Renal cortical epithelial cell (primary cell): ENCODE measurements at regions not wholly inside any gene's neighbourhood (a gene's known extent, or its start where the extent isn't known, plus 50 kb on each side); places are given as distances from the start of the nearest gene placed in this dataset.
"Not testable (repeated sequence)": the region's sequence is repeated elsewhere in the genome, so short reads cannot be mapped to it uniquely, and the experiment has no call there.

Experiments used
- DNase-seq: peaks from one replicate; pipeline ENCODE4 v3.0.0-alpha.2; 2011; ENCODE audit warnings: low read depth

- DNase-seq = no peak
These were observed 379.0 kb upstream of the GOT2 start for GRCh38 chr16:59113004-59113670.

DNA sequence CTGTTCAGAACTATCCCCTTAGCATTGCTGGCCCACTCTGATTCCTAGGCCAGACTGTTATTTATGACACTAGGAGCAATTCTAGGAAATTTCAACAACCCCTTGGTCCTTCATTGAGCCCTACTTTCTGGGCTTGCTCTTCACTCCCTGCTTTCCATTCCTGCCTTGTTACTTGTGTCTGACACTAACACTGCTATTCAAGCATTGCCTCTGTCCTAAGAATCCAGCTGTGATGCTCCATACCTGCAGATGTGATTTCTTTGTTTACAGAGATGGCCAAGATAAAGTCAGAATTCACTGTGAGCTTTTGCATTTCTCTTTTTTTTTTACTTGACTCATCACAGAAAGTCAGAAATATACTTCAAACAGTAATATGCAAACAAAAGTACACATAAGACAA lies 377.2 kb upstream of the GOT2 start:
- DNase-seq = no peak

DNA sequence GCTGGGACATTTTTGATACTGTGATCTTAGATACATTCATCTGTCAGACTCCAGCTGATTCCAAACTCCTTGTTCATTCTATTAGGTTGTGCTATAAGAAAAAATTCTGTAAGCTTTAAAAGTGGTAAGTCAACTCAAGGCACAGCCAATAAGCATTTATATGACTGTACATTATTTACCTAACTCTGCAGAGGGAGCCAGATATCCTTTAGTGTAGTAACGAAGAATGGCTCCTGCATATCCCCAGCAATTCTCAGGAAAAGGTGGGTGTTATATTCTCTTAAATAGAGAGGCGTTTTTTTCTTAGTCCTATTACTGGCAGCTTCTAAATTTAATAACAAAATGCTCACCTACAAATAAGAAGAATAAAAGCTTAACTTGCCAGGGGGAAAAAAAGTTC lies 374.3 kb upstream of the GOT2 start:
- no peak for DNase-seq

DNA sequence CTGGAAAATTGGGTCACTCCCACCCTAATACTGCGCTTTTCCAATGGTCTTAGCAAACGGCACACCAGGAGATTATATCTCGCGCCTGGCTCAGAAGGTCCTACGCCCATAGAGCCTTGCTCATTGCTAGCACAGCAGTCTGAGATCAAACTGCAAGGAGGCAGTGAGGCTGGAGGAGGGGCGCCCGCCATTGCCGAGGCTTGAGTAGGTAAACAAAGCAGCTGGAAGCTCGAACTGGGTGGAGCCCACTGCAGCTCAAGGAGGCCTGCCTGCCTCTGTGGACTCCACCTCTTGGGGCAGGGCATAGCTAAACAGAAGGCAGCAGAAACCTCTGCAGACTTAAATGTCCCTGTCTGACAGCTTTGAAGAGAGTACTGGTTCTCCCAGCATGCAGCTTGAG lies 362.6 kb upstream of the GOT2 start:
- not testable (repeated sequence) for DNase-seq

DNA sequence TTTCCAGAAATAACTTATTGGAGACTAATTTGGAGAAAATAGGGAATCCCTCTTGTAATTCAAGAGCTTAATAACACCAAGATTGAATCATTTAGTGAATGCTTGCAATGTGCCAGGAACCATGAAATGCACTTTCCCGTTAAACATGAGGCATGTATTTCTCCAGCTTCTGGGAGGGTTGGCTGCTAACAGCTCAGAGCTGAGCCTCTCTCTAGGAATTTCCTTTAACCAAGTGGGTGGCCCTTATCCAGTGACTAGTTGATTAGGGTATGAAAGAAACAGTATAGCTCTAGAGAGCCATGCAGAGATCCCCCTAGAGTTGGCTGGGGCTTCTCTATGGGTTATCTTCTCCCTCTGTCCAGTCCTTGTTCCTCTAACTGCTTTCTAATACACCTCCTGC lies 356.4 kb upstream of the GOT2 start:
- peak; percentile 38 for DNase-seq

DNA sequence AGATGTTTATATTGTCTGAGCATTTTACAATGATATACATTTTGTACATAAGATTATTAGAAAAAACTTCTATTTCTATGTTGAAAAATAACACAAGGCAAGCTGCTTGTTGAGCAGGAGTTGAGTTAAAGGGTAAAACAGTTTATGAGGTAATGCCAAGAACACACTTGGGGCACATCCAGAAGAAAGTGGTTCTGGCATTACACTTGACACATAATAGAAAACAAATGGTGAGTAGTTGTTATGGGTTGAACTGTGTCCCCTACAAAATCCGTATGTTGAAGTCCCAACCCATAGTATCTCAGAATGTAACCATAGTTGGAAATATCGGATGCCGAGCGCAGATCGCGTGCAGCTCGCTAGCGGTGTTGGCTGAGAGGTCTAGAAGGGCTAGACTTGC lies 354.3 kb upstream of the GOT2 start:
- DNase-seq = no peak

DNA sequence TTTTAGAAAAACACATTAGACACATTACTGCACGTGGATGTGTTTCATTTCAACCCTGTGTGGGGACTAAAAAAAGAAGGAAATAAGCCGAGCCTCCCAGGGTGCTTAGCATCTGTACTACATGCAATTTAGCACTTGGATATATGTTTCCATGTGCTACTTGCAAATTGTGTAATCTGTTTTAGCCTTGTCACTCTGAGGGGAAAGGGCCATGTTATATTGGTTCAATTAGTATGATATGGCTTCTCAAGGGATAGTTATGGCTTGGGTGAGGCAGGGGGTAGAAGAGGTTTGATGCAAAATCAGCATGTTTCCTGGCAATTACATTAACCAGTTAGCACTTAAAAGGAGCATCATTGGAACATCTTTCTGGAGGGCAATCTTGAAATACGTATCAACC lies 353.5 kb upstream of the GOT2 start:
- DNase-seq = no peak

DNA sequence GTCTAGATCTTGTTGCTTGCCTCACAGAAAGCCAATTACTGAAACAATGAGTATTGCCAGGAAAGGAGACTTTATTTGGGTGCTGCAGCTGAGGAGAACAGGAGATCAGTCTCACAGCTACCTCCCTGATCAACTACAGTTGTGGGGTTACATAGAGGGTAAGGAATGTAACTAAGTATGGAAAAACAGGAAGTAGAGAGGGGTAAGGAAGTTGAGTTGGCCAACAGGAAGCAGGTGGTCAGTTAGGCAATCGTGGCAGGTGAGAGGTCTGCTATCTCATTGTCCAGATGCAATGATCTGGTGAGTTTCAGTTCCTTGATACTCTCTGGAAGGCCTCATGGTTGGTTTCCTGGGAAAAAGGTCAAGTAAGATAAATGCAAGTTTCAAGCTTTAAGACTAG lies 333.1 kb upstream of the GOT2 start:
- DNase-seq = peak; percentile 73

- DNase-seq = peak; percentile 83
These were observed 326.1 kb upstream of the GOT2 start for GRCh38 chr16:59060207-59060606.

GRCh38 chr16:59058250-59058649 lies 324.1 kb upstream of the GOT2 start:
- no peak for DNase-seq

- peak; percentile 72 for DNase-seq
These were observed 319.8 kb upstream of the GOT2 start for GRCh38 chr16:59053911-59054310.

DNA sequence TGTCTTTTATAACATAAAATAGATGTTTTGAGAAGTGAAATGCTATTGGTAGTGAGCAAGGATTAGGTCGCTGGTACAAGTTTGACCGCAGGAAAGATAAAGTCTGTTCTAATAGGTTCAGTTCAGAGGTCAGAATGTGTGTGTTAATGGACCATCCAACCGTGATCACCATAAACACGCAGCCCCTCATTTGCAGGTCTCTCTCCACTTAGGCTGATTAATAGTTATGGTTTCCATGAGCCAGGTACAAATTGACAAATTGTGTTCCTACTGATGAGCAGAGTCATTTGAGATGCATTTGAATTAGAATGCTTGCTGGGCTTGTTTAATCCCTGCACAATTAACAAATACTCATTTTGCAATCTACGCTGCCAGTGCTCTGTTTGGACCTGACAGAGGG lies 318.1 kb upstream of the GOT2 start:
- DNase-seq = peak; percentile 53

DNA sequence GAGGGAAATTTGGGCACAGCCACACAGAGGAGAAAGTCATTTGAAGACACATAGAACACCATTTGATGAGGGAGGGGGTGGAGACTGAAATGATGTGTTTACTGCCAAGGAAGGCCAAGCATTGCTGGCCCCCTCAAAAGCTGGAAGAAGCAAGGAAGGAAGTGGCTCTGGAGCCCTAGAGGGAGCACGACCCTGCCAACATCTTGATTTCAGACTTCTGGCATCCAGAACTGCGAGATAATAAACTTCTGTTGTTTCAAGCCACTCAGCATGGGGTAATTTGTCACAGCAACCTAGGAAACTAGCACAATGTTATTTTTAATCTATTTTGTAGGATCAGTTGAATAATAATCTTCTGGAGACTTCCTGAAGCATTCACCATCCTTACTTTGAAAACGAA lies 314.8 kb upstream of the GOT2 start:
- DNase-seq = no peak

DNA sequence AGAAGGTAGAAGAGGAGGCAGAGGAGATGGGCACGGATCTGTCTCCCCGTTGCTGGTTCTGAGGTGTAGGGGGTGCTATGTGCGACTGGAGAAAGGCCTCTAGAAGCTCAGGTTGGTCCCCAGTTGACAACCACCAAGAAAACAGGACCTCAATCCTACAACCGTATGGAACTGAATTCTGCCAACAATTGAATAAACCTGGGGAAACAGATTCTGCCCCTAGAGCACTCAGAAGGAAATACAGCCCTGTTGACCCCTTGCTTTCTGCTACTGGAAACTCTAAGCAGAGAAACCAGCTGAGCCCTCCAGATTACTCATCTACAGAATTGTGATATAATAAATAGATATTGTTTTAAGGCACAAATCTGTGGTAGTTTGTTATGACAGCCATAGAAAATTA lies 313.0 kb upstream of the GOT2 start:
- DNase-seq = no peak

GRCh38 chr16:59046335-59046734 lies 312.2 kb upstream of the GOT2 start:
- DNase-seq = peak; percentile 36

DNA sequence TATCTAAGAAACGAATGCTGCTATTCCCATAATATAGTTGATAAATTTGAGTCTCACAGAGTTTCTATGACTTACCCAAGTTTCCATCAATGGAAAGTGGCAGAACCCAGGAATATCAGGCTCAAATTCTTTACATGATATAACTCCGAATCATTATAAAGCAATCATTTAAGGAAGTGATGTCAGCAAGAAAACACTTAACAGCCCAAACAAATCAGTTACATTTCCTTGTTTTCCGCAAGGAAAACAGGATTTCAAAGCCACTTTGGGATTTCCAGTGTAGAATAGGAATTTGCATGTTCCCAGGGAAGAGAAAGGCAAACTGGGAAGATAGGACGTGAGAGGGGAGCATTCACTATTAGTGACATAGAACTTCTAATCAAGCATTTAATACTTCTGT lies 311.4 kb upstream of the GOT2 start:
- peak; percentile 54 for DNase-seq

GRCh38 chr16:59044616-59045015 lies 310.5 kb upstream of the GOT2 start:
- peak; percentile 45 for DNase-seq

DNA sequence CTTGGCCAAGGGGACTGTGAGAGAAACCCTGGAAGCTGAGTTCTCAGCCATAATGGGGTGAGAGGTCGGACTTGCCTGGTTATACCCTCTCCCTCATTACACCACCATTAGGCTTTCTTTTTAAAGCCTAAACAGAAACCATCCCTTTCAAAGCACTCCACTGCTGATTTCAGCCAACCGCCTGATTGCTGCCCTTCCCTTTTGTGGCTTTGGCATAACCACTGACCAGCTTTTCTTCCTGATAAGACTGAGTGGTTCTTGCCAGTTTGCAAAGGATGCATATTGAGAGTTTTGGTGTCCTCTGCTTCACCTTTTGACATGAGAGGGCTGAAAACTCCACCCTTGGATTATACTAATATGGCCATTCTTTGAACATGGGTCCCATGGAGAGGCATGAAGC lies 308.2 kb upstream of the GOT2 start:
- no peak for DNase-seq

GRCh38 chr16:59039066-59039720 lies 305.1 kb upstream of the GOT2 start:
- DNase-seq = no peak

GRCh38 chr16:59030923-59031485 lies 296.9 kb upstream of the GOT2 start:
- no peak for DNase-seq

- peak; percentile 60 for DNase-seq
These were observed 287.6 kb upstream of the GOT2 start for GRCh38 chr16:59021751-59022150.

- DNase-seq = no peak
These were observed 279.8 kb upstream of the GOT2 start for GRCh38 chr16:59013930-59014329.

GRCh38 chr16:58999762-59000161 lies 265.6 kb upstream of the GOT2 start:
- DNase-seq = no peak

DNA sequence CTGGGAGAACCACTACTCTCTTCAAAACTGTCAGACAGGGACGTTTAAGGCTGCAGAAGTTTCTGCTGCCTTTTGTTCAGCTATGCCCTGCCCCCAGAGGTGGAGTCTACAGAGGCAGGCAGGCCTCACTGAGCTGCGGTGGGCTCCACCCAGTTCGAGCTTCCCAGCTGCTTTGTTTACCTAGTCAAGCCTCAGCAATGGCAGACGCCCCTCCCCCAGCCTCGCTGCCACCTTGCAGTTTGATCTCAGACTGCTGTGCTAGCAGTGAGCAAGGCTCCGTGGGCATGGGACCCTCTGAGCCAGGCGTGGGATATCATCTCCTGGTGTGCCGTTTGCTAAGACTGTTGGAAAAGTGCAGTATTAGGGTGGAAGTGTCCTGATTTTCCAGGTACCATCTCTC lies 258.6 kb upstream of the GOT2 start:
- DNase-seq = not testable (repeated sequence)
